GM12892 (cell line): ENCODE measurements at regions not wholly inside any gene's neighbourhood (a gene's known extent, or its start where the extent isn't known, plus 50 kb on each side); places are given as distances from the start of the nearest gene placed in this dataset.

ENCODE experiments used
- POLR2A ChIP-seq: IDR thresholded peaks from 2 replicates; pipeline ENCODE4 v1.6.1; 2011; ENCODE audit warnings: low read depth, low read length, control low read depth
- POLR2AphosphoS5 ChIP-seq: IDR thresholded peaks from 2 replicates; pipeline ENCODE4 v1.6.1; 2011; ENCODE audit warnings: low read depth, low read length, control low read depth
- TAF1 ChIP-seq: IDR thresholded peaks from 2 replicates; pipeline ENCODE4 v1.6.1; 2011; ENCODE audit warnings: low read depth, mild to moderate bottlenecking, control low read depth, low read length, borderline replicate concordance

- TF ChIP-seq POLR2A, result no peak
- no peak for TF ChIP-seq POLR2AphosphoS5
- no peak for TF ChIP-seq TAF1
Measured at GRCh38 chr2:120887320-120887697, 151.6 kb downstream of the GLI2 start.
